ENCODE measurements at regions not wholly inside any gene's neighbourhood (a gene's known extent, or its start where the extent isn't known, plus 50 kb on each side); places are given as distances from the start of the nearest gene placed in this dataset.

DNA sequence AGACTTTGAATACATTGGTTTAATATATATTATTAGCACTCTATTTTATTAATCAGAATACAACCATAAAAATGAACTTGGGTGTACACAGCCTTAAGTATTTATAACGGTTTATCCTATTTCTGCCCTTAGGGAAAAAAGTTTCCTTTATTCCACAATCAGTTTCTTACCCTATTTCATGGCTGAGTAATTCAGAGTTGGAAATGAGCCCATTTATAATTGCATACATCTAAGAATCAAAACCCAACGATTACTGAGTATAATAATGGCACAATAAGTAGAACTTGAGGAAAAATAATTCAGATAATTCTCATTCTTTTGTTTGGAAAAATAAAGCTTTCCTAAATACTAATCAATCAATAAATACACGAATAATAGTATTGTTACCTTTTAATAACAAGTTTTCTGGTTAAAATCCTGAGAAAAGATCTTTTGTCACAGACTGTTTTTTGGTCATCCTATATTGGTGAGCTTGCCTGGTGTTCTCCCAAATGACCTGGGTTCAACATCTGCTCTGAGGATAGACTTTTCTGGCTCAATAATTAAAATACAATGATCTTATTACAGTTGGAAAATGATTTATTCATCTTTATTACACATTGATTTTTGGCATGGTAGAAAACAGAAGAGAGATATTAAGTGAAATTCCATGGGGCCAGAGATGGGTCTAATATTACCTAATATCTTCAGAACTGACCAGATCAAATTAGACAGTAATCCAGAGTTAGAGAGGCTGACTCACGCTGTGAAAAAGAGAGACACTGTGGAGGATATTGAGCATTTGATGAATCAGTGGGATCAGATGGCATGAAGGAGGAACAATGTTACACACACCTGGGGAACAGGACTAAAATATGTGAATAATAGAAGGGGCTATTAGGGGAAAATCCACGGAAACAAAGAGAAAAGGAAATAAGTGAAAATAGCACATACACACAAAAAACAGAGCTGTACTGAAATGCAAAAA is 162.1 kb upstream of the TBX18 start:
- intact Hi-C loops (cut with micrococcal nuclease) = no loop called here
- H3K4me3 ChIP-seq = no peak overlapping the region
- no peak overlapping the region for H3K27ac ChIP-seq (replicated peaks)
- no peaks in the 10 kb centered on the region for H3K4me1 ChIP-seq
- TF ChIP-seq, protein P1, sequence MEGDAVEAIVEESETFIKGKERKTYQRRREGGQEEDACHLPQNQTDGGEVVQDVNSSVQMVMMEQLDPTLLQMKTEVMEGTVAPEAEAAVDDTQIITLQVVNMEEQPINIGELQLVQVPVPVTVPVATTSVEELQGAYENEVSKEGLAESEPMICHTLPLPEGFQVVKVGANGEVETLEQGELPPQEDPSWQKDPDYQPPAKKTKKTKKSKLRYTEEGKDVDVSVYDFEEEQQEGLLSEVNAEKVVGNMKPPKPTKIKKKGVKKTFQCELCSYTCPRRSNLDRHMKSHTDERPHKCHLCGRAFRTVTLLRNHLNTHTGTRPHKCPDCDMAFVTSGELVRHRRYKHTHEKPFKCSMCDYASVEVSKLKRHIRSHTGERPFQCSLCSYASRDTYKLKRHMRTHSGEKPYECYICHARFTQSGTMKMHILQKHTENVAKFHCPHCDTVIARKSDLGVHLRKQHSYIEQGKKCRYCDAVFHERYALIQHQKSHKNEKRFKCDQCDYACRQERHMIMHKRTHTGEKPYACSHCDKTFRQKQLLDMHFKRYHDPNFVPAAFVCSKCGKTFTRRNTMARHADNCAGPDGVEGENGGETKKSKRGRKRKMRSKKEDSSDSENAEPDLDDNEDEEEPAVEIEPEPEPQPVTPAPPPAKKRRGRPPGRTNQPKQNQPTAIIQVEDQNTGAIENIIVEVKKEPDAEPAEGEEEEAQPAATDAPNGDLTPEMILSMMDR (IDR thresholded peaks at IDR 0.05; ENCODE audit: borderline replicate concordance) = no peak
- no peaks in the 10 kb centered on the region for H3K9me3 ChIP-seq (replicated peaks)
- no peaks in the 10 kb centered on the region for H3K36me3 ChIP-seq
- no peaks in the 10 kb centered on the region for H3K27me3 ChIP-seq (ENCODE audit: low read depth)
- DNase-seq = no peak

DNA sequence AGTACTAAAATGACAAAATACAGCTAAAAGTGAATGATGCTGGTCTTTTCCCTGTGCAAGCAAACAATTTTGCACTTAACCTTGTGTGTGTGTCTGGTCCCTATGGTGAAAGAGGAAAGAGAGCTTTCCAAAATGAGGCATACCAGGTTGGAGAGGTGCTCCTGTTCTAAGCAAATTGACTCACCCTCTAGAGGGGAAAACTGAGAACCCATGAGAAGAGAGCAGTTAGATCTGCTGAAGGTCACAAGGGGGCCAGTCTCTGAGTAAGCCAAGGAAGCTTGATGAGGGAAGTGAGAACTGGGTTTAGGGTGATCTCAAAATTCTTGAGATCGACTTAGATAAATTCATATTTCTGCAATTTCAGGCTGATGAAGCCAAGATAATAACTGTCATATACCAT is 157.5 kb upstream of the TBX18 start:
- no peaks in the 10 kb centered on the region for H3K4me1 ChIP-seq
- no peak for DNase-seq
- H3K36me3 ChIP-seq = no peaks in the 10 kb centered on the region
- intact Hi-C loops (cut with micrococcal nuclease) = no loop called here
- H3K27ac ChIP-seq (replicated peaks) = no peak overlapping the region
- TF ChIP-seq, protein P1 (IDR thresholded peaks at IDR 0.05; ENCODE audit: borderline replicate concordance) = no peak
- no peaks in the 10 kb centered on the region for H3K9me3 ChIP-seq (replicated peaks)
- H3K27me3 ChIP-seq (ENCODE audit: low read depth) = no peaks in the 10 kb centered on the region
- H3K4me3 ChIP-seq = no peak overlapping the region

DNA sequence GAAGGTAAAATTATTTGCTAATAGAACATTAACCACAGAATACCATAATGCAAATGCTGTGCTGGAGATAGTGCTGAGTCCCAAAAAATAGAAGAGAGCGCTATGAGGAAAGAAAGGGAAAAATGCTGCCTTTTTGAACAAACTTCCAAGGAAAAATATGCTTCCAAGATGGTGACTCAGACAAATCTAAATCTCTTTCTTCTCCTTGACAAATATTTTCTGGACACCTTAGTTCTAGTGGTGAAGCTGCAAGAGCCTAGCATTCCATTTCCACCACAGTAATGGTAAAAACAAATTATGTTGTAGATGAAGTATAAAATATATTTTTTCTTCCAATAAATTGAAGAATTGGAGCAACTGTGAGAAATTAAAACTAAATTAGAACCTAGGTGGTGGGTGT is 155.6 kb upstream of the TBX18 start:
- Histone ChIP-seq H3K4me1 (no peaks in the 10 kb centered on the region), H3K36me3 (no peaks in the 10 kb centered on the region), H3K27me3 (ENCODE audit: low read depth) (no peaks in the 10 kb centered on the region), H3K27ac (replicated peaks) (no peak overlapping the region), H3K9me3 (replicated peaks) (no peaks in the 10 kb centered on the region), H3K4me3 (no peak overlapping the region)
- DNase-seq = no peak
- TF ChIP-seq, protein P1 (IDR thresholded peaks at IDR 0.05; ENCODE audit: borderline replicate concordance) = no peak
- intact Hi-C loops (cut with micrococcal nuclease) = no loop called here

DNA sequence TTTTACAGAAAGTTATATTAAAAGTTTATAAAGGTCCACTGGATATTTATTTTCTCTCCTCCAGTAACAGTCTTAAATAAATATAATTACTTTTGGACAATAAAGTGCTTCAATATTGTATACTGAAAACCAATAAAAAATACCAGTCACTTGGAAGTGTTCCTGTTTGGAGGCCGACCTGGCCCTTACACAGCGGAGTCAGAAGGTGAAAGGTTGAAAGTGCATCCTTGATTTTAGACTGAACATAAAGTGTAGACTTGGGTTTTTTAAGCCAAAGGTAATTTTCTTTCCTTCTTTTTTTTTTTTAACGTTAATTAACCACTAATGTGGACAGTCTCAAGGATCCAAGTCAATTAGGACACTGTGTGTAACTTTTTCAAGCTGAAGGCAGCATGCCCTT is 152.3 kb upstream of the TBX18 start:
- no peak for DNase-seq
- Histone ChIP-seq H3K9me3 (replicated peaks) (no peaks in the 10 kb centered on the region), H3K4me3 (no peak overlapping the region), H3K27me3 (ENCODE audit: low read depth) (no peaks in the 10 kb centered on the region), H3K36me3 (no peaks in the 10 kb centered on the region), H3K4me1 (no peaks in the 10 kb centered on the region), H3K27ac (replicated peaks) (no peak overlapping the region)
- intact Hi-C loops (cut with micrococcal nuclease) = no loop called here
- TF ChIP-seq, protein P1 (IDR thresholded peaks at IDR 0.05; ENCODE audit: borderline replicate concordance) = no peak

DNA sequence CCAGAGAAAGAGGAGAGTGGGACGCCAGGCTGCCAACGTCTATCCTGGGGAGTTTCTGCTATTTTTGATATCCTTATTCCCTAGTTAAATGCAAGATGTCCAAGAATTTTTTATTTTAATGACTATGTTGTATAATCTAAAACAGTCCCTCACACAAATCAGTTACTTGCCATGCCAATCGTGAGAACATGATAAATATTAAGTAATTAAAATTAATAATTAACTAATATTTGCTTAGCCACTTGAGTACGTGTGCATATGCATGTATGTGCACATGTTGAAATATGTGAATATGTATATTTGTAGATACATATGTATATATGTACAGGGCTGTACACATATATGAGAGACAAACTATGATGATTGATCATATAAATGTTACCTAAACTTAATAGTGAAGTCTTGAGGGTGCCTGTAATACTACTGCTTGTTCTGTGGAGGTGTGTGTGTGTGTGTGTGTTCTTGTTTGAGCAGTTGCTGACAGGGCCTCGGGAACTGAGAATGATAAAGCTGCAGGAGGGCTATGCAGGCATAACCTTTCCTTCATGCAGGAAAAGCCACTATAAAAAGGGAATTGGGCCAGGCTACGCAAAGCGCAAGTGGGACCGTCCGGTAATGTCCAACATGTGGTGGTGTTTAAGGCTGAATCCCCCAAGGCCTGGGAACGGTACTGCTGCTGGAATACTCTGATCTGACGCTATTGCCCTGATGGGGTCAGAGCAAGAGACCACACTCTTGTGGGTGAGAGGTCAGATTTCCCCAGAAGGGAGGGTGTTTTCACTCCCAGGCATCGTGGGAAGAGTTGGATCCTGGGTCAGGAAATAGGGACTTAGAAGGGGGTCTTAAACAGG is 148.3 kb upstream of the TBX18 start:
- H3K27ac ChIP-seq (replicated peaks) = no peak overlapping the region
- no peaks in the 10 kb centered on the region for H3K27me3 ChIP-seq (ENCODE audit: low read depth)
- TF ChIP-seq, protein P1 (IDR thresholded peaks at IDR 0.05; ENCODE audit: borderline replicate concordance) = no peak
- H3K36me3 ChIP-seq = no peaks in the 10 kb centered on the region
- no peaks in the 10 kb centered on the region for H3K9me3 ChIP-seq (replicated peaks)
- no peak for DNase-seq
- no peaks in the 10 kb centered on the region for H3K4me1 ChIP-seq
- intact Hi-C loops (cut with micrococcal nuclease) = no loop called here
- H3K4me3 ChIP-seq = no peak overlapping the region
